GM12875 (cell line): ENCODE measurements at regions not wholly inside any gene's neighbourhood (a gene's known extent, or its start where the extent isn't known, plus 50 kb on each side); places are given as distances from the start of the nearest gene placed in this dataset.

Source experiments
- H3K4me3 ChIP-seq: one replicate; pipeline ENCODE4 v1.5.1; 2011; ENCODE audit warnings: low read depth, low read length, control low read depth
- CTCF ChIP-seq: IDR thresholded peaks from 2 replicates; pipeline ENCODE4 v1.5.1; 2011; ENCODE audit warnings: low read depth, mild to moderate bottlenecking, control low read depth, inconsistent platforms, low read length, moderate library complexity, borderline replicate concordance; ENCODE audit not compliant: insufficient read depth

- TF ChIP-seq CTCF, result no peak
Observed at GRCh38 chr7:136302049-136302448, 324.9 kb upstream of the MTPN start.

DNA sequence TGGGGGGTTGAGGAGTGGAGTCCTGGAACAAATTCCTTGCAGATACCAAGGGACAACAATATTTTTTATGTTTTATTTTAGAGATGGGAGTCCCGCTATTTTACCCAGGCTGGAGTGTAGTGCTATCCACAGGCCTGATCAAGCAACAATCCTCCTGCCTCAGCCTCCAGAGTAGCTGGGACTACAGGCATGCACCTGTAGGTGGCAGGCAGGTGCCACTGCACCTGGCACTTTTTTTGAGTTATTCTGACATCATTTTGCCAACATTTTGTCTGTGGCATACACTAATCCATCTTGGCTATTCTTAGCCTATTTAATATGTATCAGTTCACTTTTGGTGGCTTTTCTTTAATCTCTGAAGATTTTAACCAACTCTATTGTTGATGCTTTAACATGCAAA is 317.8 kb upstream of the MTPN start:
- TF ChIP-seq CTCF, result peak; percentile 32; the same call in 1 of the 2 replicates
- no peak overlapping the region for H3K4me3 ChIP-seq

More at GRCh38 chr7:136302049-136302448, 324.9 kb upstream of the MTPN start:
- no peak overlapping the region for H3K4me3 ChIP-seq

DNA sequence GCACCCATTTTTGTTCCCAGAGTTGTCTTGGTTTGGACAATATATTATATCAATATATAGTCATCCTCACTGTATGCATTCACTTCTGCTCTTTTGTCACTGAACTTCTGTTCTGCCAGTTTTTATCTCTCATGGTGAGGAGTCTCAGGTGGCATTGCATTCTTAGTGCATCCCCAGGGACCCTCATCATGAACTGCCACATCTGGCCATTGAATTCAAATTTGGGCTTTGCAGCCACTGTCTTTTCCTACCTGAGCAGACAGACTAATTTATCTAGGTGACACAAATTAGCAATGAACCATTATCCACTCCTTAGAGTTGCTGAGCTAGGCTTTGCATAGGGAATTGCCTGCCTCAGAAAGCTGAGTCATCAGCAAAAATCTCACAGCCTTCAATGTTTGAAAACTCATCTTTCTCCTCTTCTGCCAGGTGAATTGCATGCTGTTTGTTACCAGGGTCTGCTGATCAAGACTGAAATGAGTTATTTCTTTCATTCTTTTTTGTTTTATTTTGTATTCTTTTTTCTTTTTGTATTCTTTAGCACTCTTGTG is 316.8 kb upstream of the MTPN start:
- no peak overlapping the region for H3K4me3 ChIP-seq
- no peak for TF ChIP-seq CTCF

DNA sequence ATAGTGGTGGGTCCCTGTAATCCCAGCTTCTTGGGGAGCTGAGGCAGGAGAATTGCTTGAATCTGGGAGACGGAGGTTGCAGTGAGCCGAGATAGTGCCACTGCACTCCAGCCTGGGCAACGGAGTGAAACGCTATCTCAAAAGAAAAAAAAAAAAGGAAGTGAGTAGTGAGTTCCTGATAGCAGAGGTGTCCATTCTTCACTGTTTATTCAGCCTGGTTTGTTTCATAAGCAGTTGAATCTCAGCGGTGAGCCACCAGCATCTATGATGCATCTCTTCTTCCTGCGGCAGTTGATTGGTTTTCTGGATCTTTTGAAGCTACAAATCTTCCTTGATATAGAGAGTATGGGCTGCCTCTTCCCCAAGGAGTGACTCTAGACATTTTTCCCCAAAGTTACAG is 316.1 kb upstream of the MTPN start:
- H3K4me3 ChIP-seq, result no peak overlapping the region
- no peak for TF ChIP-seq CTCF

- no peak overlapping the region for H3K4me3 ChIP-seq
- TF ChIP-seq CTCF, result no peak
Observed at GRCh38 chr7:136292365-136292764, 315.2 kb upstream of the MTPN start.

DNA sequence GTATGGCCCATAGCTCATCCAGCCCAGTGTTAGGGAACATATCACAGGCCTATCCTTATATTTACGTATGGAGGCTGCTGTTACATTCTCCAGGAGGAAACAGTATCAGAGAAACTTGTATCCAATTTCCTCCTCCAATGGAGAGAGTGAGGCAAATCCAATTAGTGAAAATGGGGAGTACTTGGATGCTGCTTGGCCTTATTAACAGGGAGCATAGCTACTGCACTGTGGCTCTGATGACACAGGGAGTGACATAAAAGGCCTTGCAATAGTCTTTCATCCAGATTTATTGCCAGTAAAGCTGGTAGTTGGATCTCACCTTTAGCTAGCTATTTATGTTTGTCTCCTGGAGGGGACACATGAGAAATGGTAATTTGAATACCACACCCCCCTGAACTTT is 313.2 kb upstream of the MTPN start:
- no peak overlapping the region for H3K4me3 ChIP-seq
- TF ChIP-seq CTCF, result no peak

DNA sequence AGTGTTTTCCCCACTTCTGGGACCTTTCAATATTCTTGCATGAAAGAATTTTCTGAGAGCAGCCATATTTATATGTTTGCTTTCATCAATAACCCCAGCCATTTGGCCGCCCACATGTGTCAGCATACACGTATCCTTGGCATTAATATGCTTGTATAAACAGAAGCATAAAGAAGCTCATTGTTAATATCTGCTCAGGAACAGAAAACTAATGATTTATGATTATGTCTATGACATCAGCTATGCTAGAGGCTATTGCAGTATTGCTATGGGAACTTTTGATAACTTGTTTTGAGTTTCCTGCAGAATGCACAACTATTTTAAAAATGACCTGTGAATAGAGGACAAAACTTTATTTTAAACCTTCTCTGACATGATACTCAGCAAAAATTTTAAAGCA is 300.9 kb upstream of the MTPN start:
- no peak for TF ChIP-seq CTCF
- no peak overlapping the region for H3K4me3 ChIP-seq
